HCT116 (cell line): ENCODE measurements at regions not wholly inside any gene's neighbourhood (a gene's known extent, or its start where the extent isn't known, plus 50 kb on each side); places are given as distances from the start of the nearest gene placed in this dataset.

Source experiments
- ATAC-seq: fragments of 200-7000 bp; cut with Tn5 transposase; 2 replicates; pipeline ENCODE4 v1.9.1; 2020; ENCODE audit warnings: mild to moderate bottlenecking, moderate library complexity
- BruUV-seq: library from RNA; stranded (reverse); fragments of 400-500 nt; replicated peaks from 2 replicates; lab custom pipeline; 2021; lab: Mats Ljungman, UMichigan
- CTCF ChIA-PET: fragments of 300-600 bp; sonication (Branson Sonifier 250); formaldehyde crosslinking; loops from one replicate; lab custom pipeline; 2021; ENCODE audit warnings: antibody characterized with exemption; lab: Charles Lee
- POLR2A ChIA-PET: fragments of 300-600, 350-600 bp; sonication (Branson Sonifier 250); formaldehyde crosslinking; loops from one replicate; lab custom pipeline; 2021; ENCODE audit warnings: antibody characterized with exemption; lab: Charles Lee
- RAD21 ChIA-PET, 2 experiments: fragments of 300-600 bp; sonication (Branson Sonifier 250); formaldehyde crosslinking; loops; one replicate each; lab custom pipeline; 2023; ENCODE audit warnings: low total read pairs in 2 of 2; ENCODE audit not compliant: uncharacterized antibody in 2 of 2, unreplicated experiment in 2 of 2, low non-redundant PET in 1 of 2; lab: Charles Lee
- DNase-seq: peaks from one replicate; pipeline ENCODE4 v3.0.0-alpha.2; 2010; ENCODE audit warnings: low read depth, low spot score
- H2AFZ ChIP-seq: fragments of 200-600 bp; shearing (Covaris generic), sonication (generic); 2 replicates; pipeline ENCODE4 v1.6.1; 2017; ENCODE audit warnings: low read depth, mixed run types, mixed read lengths, antibody characterized with exemption, low read length; ENCODE audit not compliant: poor library complexity, severe bottlenecking
- H3K27ac ChIP-seq: 2 replicates; pipeline ENCODE4 v1.5.1; 2012; ENCODE audit warnings: low read depth, low read length
- H3K27me3 ChIP-seq: fragments of 200-600 bp; sonication (generic); 2 replicates; pipeline ENCODE4 v1.6.1; 2016; ENCODE audit warnings: mixed run types, low read length, mixed read lengths; ENCODE audit not compliant: insufficient read depth
- H3K36me3 ChIP-seq, 2 experiments: fragments of 200-500 bp in 1 of 2; fragments of 200-600 bp in 1 of 2; sonication (Bioruptor generic) in 1 of 2; sonication (generic) in 1 of 2; 2 replicates each; pipeline versions ENCODE4 v1.5.1 to v1.6.1; 2014 to 2016; ENCODE audit warnings: low read length in 2 of 2, inconsistent platforms in 1 of 2, mixed read lengths in 1 of 2, mixed run types in 1 of 2; ENCODE audit not compliant: insufficient read depth in 2 of 2, control insufficient read depth in 1 of 2
- H3K4me1 ChIP-seq, 2 experiments: fragments of 200-600 bp in 1 of 2; sonication (generic) in 1 of 2; 2 replicates each; pipeline versions ENCODE4 v1.5.1 to v1.6.1; 2012 to 2017; ENCODE audit warnings: low read length in 2 of 2, inconsistent platforms in 1 of 2, mild to moderate bottlenecking in 1 of 2, mixed read lengths in 1 of 2, mixed run types in 1 of 2, moderate library complexity in 1 of 2; ENCODE audit not compliant: insufficient read depth in 2 of 2, control insufficient read depth in 1 of 2
- H3K4me2 ChIP-seq: fragments of 200-600 bp; sonication (generic); 2 replicates; pipeline ENCODE4 v1.6.1; 2017; ENCODE audit warnings: mixed run types, low read length, mixed read lengths
- H3K4me3 ChIP-seq, 2 experiments: fragments of 200-600 bp in 1 of 2; sonication (generic) in 1 of 2; replicated peaks in 1 of 2; 2 replicates each; pipeline ENCODE4 v1.5.1; 2011 to 2016; ENCODE audit warnings: low read length in 2 of 2, control low read depth in 1 of 2, low read depth in 1 of 2, mild to moderate bottlenecking in 1 of 2, mixed read lengths in 1 of 2, mixed run types in 1 of 2
- H3K79me2 ChIP-seq: fragments of 200-600 bp; sonication (generic); 2 replicates; pipeline ENCODE4 v1.6.1; 2017; ENCODE audit warnings: mild to moderate bottlenecking, mixed run types, low read length, moderate library complexity, mixed read lengths; ENCODE audit not compliant: insufficient read depth
- H3K9ac ChIP-seq: fragments of 200-600 bp; sonication (generic); 2 replicates; pipeline ENCODE4 v1.6.1; 2016; ENCODE audit warnings: low read length, mixed read lengths
- H3K9me2 ChIP-seq: fragments of 200-600 bp; sonication (generic), shearing (Covaris generic); 2 replicates; pipeline ENCODE4 v1.6.1; 2017; ENCODE audit warnings: mixed run types, mild to moderate bottlenecking, moderate library complexity; ENCODE audit not compliant: insufficient read depth
- H3K9me3 ChIP-seq, 2 experiments: fragments of 200-500 bp in 1 of 2; fragments of 200-600 bp in 1 of 2; sonication (Bioruptor generic) in 1 of 2; sonication (generic) in 1 of 2; 2 replicates each; pipeline ENCODE4 v1.6.1; 2014 to 2017; ENCODE audit warnings: low read length in 2 of 2, mixed read lengths in 2 of 2, inconsistent platforms in 1 of 2, low read depth in 1 of 2, mild to moderate bottlenecking in 1 of 2, mixed run types in 1 of 2, moderate library complexity in 1 of 2; ENCODE audit not compliant: control insufficient read depth in 1 of 2, insufficient read depth in 1 of 2
- H4K20me1 ChIP-seq: fragments of 200-600 bp; sonication (generic), shearing (Covaris generic); 2 replicates; pipeline ENCODE4 v1.6.1; 2017; ENCODE audit warnings: mixed run types, mild to moderate bottlenecking, moderate library complexity; ENCODE audit not compliant: insufficient read depth
- CBX3 ChIP-seq: IDR thresholded peaks from 2 replicates; pipeline ENCODE4 v1.6.1; 2012; ENCODE audit warnings: low read depth
- CEBPB ChIP-seq: IDR thresholded peaks from 2 replicates; pipeline ENCODE4 v1.6.1; 2012; ENCODE audit warnings: low read depth
- CTCF ChIP-seq, 3 experiments: fragments of 200-600 bp in 1 of 3; sonication (generic) in 1 of 3; IDR thresholded peaks in 2 of 3; conservative IDR thresholded peaks in 1 of 3; 2 replicates each; pipeline ENCODE4 v1.5.1; 2012 to 2017; ENCODE audit warnings: low read depth in 2 of 3, low read length in 2 of 3, antibody characterized with exemption in 1 of 3, borderline replicate concordance in 1 of 3, control low read depth in 1 of 3, mild to moderate bottlenecking in 1 of 3, mixed read lengths in 1 of 3, mixed run types in 1 of 3, moderate library complexity in 1 of 3; ENCODE audit not compliant: insufficient read depth in 1 of 3
- EGR1 ChIP-seq: IDR thresholded peaks from 2 replicates; pipeline ENCODE4 v1.6.1; 2012; ENCODE audit warnings: low read depth
- EZH2 ChIP-seq: fragments of 200-600 bp; sonication (generic); IDR thresholded peaks from 2 replicates; pipeline ENCODE4 v1.6.1; 2017; ENCODE audit warnings: antibody characterized with exemption, mixed run types
- EZH2phosphoT487 ChIP-seq: fragments of 200-600 bp; IDR thresholded peaks from 2 replicates; pipeline ENCODE4 v1.6.1; 2018; ENCODE audit warnings: antibody characterized with exemption, borderline replicate concordance
- FOSL1 ChIP-seq: IDR thresholded peaks from 2 replicates; pipeline ENCODE4 v1.6.1; 2012; ENCODE audit warnings: low read depth
- JUND ChIP-seq: IDR thresholded peaks from 2 replicates; pipeline ENCODE4 v1.6.1; 2012
- MAX ChIP-seq: IDR thresholded peaks from 2 replicates; pipeline ENCODE4 v1.6.1; 2012
- POLR2A ChIP-seq: IDR thresholded peaks from 2 replicates; pipeline ENCODE4 v1.7.0; 2011; ENCODE audit warnings: borderline replicate concordance; ENCODE audit not compliant: insufficient read depth, insufficient read length; ENCODE audit errors: extremely low read depth
- POLR2AphosphoS5 ChIP-seq: IDR thresholded peaks from 2 replicates; pipeline ENCODE4 v1.6.1; 2011; ENCODE audit warnings: mild to moderate bottlenecking, low read depth, low read length, moderate library complexity
- RAD21 ChIP-seq: IDR thresholded peaks from 2 replicates; pipeline ENCODE4 v1.6.1; 2012; ENCODE audit warnings: low read depth, mild to moderate bottlenecking
- SIN3A ChIP-seq: IDR thresholded peaks from 2 replicates; pipeline ENCODE4 v1.6.1; 2012; ENCODE audit warnings: low read depth
- SP1 ChIP-seq: IDR thresholded peaks from 2 replicates; pipeline ENCODE4 v1.6.1; 2012; ENCODE audit warnings: low read depth
- SRF ChIP-seq: IDR thresholded peaks from 2 replicates; pipeline ENCODE4 v1.6.1; 2012; ENCODE audit warnings: low read depth
- TCF7L2 ChIP-seq: IDR thresholded peaks from 2 replicates; pipeline ENCODE4 v1.7.0; 2011; ENCODE audit warnings: borderline replicate concordance, inconsistent platforms; ENCODE audit not compliant: insufficient read depth, insufficient read length; ENCODE audit errors: extremely low read depth
- YY1 ChIP-seq: IDR thresholded peaks from 2 replicates; pipeline ENCODE4 v1.6.1; 2011; ENCODE audit warnings: low read length, low read depth, moderate library complexity, mild to moderate bottlenecking; ENCODE audit not compliant: insufficient replicate concordance; ENCODE audit errors: extremely low read depth
- ZFX ChIP-seq: fragments of 450-650 bp; IDR thresholded peaks from 2 replicates; pipeline ENCODE4 v1.6.1; 2017
- ZNF274 ChIP-seq: fragments of 200-500 bp; sonication (Bioruptor generic); IDR thresholded peaks from 2 replicates; pipeline ENCODE4 v1.6.1; 2014; ENCODE audit warnings: mild to moderate bottlenecking, low read depth, low read length, inconsistent platforms
- intact Hi-C: fragments of 100-400 bp; cut with micrococcal nuclease; formaldehyde crosslinking; loops from 2 replicates; pipeline ENCODE4 v1.10.0; 2022
- TF ChIP-seq, protein P1 (sequence below): IDR thresholded peaks from 2 replicates; pipeline ENCODE4 v1.6.1; 2012

GRCh38 chr1:228902781-228903433 is 167.6 kb downstream of the RHOU start:
- Histone ChIP-seq H3K9me2 (no peaks in the 10 kb centered on the region), H2AFZ (peak overlapping the region; percentile 22), H3K79me2 (no peaks in the 10 kb centered on the region), H3K27me3 (peaks cover 14% of the 10 kb centered on the region; the same call in 1 of the 2 replicates), H3K36me3 (no peaks in the 10 kb centered on the region), H4K20me1 (no peaks in the 10 kb centered on the region), H3K4me3 (no peak overlapping the region), H3K9me3 (no peaks in the 10 kb centered on the region), H3K27ac (no peak overlapping the region), H3K4me1 (peaks cover 11 to 14% of the 10 kb centered on the region in 2 experiments), H3K9ac (no peak overlapping the region), H3K4me2 (peak overlapping the region; percentile 44)
- peak; percentile 71 for TF ChIP-seq CBX3
- TF ChIP-seq MAX = peak; percentile 50; the same call in 1 of the 2 replicates
- peak; percentile 48; the same call in 1 of the 2 replicates for TF ChIP-seq SIN3A
- TF ChIP-seq YY1 = peak; percentile 29
- TF ChIP-seq, protein P1, sequence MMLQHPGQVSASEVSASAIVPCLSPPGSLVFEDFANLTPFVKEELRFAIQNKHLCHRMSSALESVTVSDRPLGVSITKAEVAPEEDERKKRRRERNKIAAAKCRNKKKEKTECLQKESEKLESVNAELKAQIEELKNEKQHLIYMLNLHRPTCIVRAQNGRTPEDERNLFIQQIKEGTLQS = no peak
- TF ChIP-seq SP1 = peak; percentile 66
- TF ChIP-seq CTCF (IDR thresholded peaks at IDR 0.05 in 2 of 3, conservative IDR thresholded peaks at IDR 0.05 in 1 of 3; ENCODE audit: borderline replicate concordance in 1 of 3, insufficient read depth in 1 of 3, low read depth in 2 of 3, low read length in 2 of 3) = no peak
- peak; percentile 69 for TF ChIP-seq FOSL1
- TF ChIP-seq ZFX = no peak
- peak; percentile 74 for TF ChIP-seq JUND
- no peak for TF ChIP-seq EZH2phosphoT487
- no peak for TF ChIP-seq EZH2
- TF ChIP-seq ZNF274 = no peak
- TF ChIP-seq EGR1 = no peak
- TF ChIP-seq POLR2A = no peak
- TF ChIP-seq SRF = 0 out of 2 replicates have a peak, but pooled peaks have one; percentile 49
- TF ChIP-seq RAD21 = no peak
- peak; percentile 42; the same call in 1 of the 2 replicates for TF ChIP-seq POLR2AphosphoS5
- 0 out of 2 replicates have a peak, but pooled peaks have one; percentile 42 for TF ChIP-seq CEBPB
- TF ChIP-seq TCF7L2 = no peak
- ChIA-PET POLR2A (interaction anchor here (0.6 kb wide), 1 partner anchor 30 kb away, joined by 3 read pairs; no protein-coding TSS in a partner anchor), RAD21 (no interaction called here), CTCF (no interaction called here)
- DNase-seq (peak; percentile 52), ATAC-seq (peak; percentile 81)
- BruUV-seq = no TSS peak
- intact Hi-C loops = no loop called here
